IMR-90 (cell line): ENCODE measurements at regions not wholly inside any gene's neighbourhood (a gene's known extent, or its start where the extent isn't known, plus 50 kb on each side); places are given as distances from the start of the nearest gene placed in this dataset.

ENCODE experiments used
- ATAC-seq: fragments of 200-7000 bp; cut with Tn5 transposase; 2 replicates; pipeline ENCODE4 v1.9.1; 2020; ENCODE audit warnings: low read depth, mild to moderate bottlenecking, moderate library complexity
- BruUV-seq: library from RNA; stranded (reverse); fragments of 400-500 nt; replicated peaks from 2 replicates; lab custom pipeline; 2021; lab: Mats Ljungman, UMichigan
- CTCF ChIA-PET: fragments of 300-600 bp; formaldehyde crosslinking; extraction: SDS; loops from one replicate; lab custom pipeline; 2021; ENCODE audit warnings: antibody characterized with exemption; lab: Yijun Ruan, JAX
- POLR2A ChIA-PET: fragments of 300-600 bp; sonication (Branson Sonifier 250); formaldehyde crosslinking; loops from one replicate; lab custom pipeline; 2022; ENCODE audit warnings: antibody characterized with exemption; ENCODE audit not compliant: unreplicated experiment; lab: Charles Lee
- DNase-seq: peaks from one replicate; pipeline ENCODE4 v3.0.0; 2013
- H2AFZ ChIP-seq: replicated peaks from 2 replicates; pipeline ENCODE3; 2013; ENCODE audit warnings: low read length, mild to moderate bottlenecking; ENCODE audit not compliant: poor library complexity
- H2AK5ac ChIP-seq: 2 replicates; pipeline ENCODE4 v1.6.1; 2013; ENCODE audit warnings: low read depth, low read length, inconsistent platforms
- H2AK9ac ChIP-seq: replicated peaks from 2 replicates; pipeline ENCODE3; 2013; ENCODE audit warnings: mild to moderate bottlenecking, low read depth, low read length, moderate library complexity; ENCODE audit not compliant: poor library complexity
- H2BK120ac ChIP-seq: 2 replicates; pipeline ENCODE4 v1.6.1; 2013; ENCODE audit warnings: low read depth, low read length, inconsistent platforms
- H2BK15ac ChIP-seq: 3 replicates; pipeline ENCODE4 v1.6.1; 2013; ENCODE audit warnings: low read depth, low read length, inconsistent platforms
- H2BK20ac ChIP-seq: 2 replicates; pipeline ENCODE4 v1.6.1; 2013; ENCODE audit warnings: low read depth, mild to moderate bottlenecking, inconsistent platforms, low read length, moderate library complexity
- H2BK5ac ChIP-seq: 2 replicates; pipeline ENCODE4 v1.6.1; 2013; ENCODE audit warnings: mild to moderate bottlenecking, low read depth, low read length, inconsistent platforms; ENCODE audit not compliant: poor library complexity, severe bottlenecking
- H3K14ac ChIP-seq: replicated peaks from 2 replicates; pipeline ENCODE4 v1.6.1; 2013; ENCODE audit warnings: low read depth, low read length, inconsistent platforms
- H3K18ac ChIP-seq: 2 replicates; pipeline ENCODE4 v1.6.1; 2013; ENCODE audit warnings: low read depth, low read length, control low read depth
- H3K23ac ChIP-seq: 2 replicates; pipeline ENCODE4 v1.6.1; 2013; ENCODE audit warnings: low read depth, low read length, inconsistent platforms
- H3K27ac ChIP-seq: 2 replicates; pipeline ENCODE4 v1.5.1; 2013; ENCODE audit warnings: mild to moderate bottlenecking, control low read depth, low read length; ENCODE audit not compliant: insufficient read depth
- H3K27me3 ChIP-seq: 2 replicates; pipeline ENCODE4 v1.6.1; 2013; ENCODE audit warnings: low read length; ENCODE audit not compliant: control insufficient read depth, insufficient read depth
- H3K36me3 ChIP-seq: 2 replicates; pipeline ENCODE4 v1.6.1; 2013; ENCODE audit warnings: low read length, mixed read lengths; ENCODE audit not compliant: control insufficient read depth, insufficient read depth
- H3K4ac ChIP-seq: 2 replicates; pipeline ENCODE4 v1.6.1; 2013; ENCODE audit warnings: low read depth, low read length, inconsistent platforms
- H3K4me1 ChIP-seq: 2 replicates; pipeline ENCODE4 v1.6.1; 2013; ENCODE audit warnings: low read length, mixed read lengths; ENCODE audit not compliant: control insufficient read depth, insufficient read depth
- H3K4me2 ChIP-seq: 2 replicates; pipeline ENCODE4 v1.6.1; 2013; ENCODE audit warnings: low read depth, mild to moderate bottlenecking, control low read depth, low read length, moderate library complexity
- H3K4me3 ChIP-seq: 2 replicates; pipeline ENCODE4 v1.5.1; 2013; ENCODE audit warnings: low read depth, mild to moderate bottlenecking, control low read depth, low read length, moderate library complexity; ENCODE audit not compliant: insufficient read depth
- H3K56ac ChIP-seq: 2 replicates; pipeline ENCODE4 v1.6.1; 2013; ENCODE audit warnings: low read length, inconsistent platforms; ENCODE audit not compliant: insufficient read depth; ENCODE audit errors: extremely low read depth
- H3K79me1 ChIP-seq, 2 experiments: 2 replicates each; pipeline ENCODE4 v1.6.1; 2013; ENCODE audit warnings: low read length in 2 of 2, inconsistent platforms in 1 of 2, low read depth in 1 of 2
- H3K9ac ChIP-seq: 2 replicates; pipeline ENCODE4 v1.6.1; 2013; ENCODE audit warnings: low read depth, low read length, control low read depth
- H3K9me1 ChIP-seq: 2 replicates; pipeline ENCODE4 v1.6.1; 2013; ENCODE audit warnings: low read length, inconsistent platforms; ENCODE audit not compliant: insufficient read depth
- H3K9me3 ChIP-seq: 2 replicates; pipeline ENCODE4 v1.6.1; 2013; ENCODE audit warnings: low read length; ENCODE audit not compliant: control insufficient read depth, insufficient read depth
- H4K20me1 ChIP-seq: 2 replicates; pipeline ENCODE4 v1.6.1; 2013; ENCODE audit warnings: low read length, inconsistent platforms; ENCODE audit not compliant: insufficient read depth
- H4K5ac ChIP-seq: 2 replicates; pipeline ENCODE4 v1.6.1; 2013; ENCODE audit warnings: mild to moderate bottlenecking, low read depth, low read length, control low read depth
- H4K8ac ChIP-seq, 2 experiments: 2 replicates each; pipeline ENCODE4 v1.6.1; 2013; ENCODE audit warnings: low read depth in 2 of 2, low read length in 2 of 2, control low read depth in 1 of 2, inconsistent platforms in 1 of 2
- H4K91ac ChIP-seq: 2 replicates; pipeline ENCODE4 v1.6.1; 2013; ENCODE audit warnings: low read depth, low read length, inconsistent platforms; ENCODE audit not compliant: insufficient read depth
- CTCF ChIP-seq: conservative IDR thresholded peaks from 2 replicates; pipeline ENCODE4 v1.5.1; 2012; ENCODE audit warnings: mild to moderate bottlenecking, low read depth, low read length, improper control_type of control experiment
- MAZ ChIP-seq: IDR thresholded peaks from 2 replicates; pipeline ENCODE4 v1.6.1; 2012; ENCODE audit warnings: low read depth, mild to moderate bottlenecking, low read length, improper control_type of control experiment, moderate library complexity, borderline replicate concordance
- WGBS, 2 experiments: methylation state at CpG; one replicate each; pipeline versions ENCODE4 v1.1.5 to v1.1.7; 2013; ENCODE audit warnings: missing lambda C conversion rate in 2 of 2; ENCODE audit not compliant: insufficient read length in 1 of 2; ENCODE audit errors: extremely low coverage in 2 of 2; 5-methylcytosine and 5-hydroxymethylcytosine counted together
- dilution Hi-C: fragments of 300-500 bp; cut with HindIII; formaldehyde crosslinking; loops from one replicate; pipeline ENCODE4 v1.14.3; 2018; ENCODE audit warnings: low sequenced_read_pairs; ENCODE audit not compliant: unreplicated experiment
- in situ Hi-C: fragments of 300-500 bp; cut with MboI; formaldehyde crosslinking; loops from 3 replicates; pipeline ENCODE4 v1.14.3; 2019; ENCODE audit warnings: low sequenced_read_pairs, inconsistent platforms, mixed read lengths
- intact Hi-C: fragments of 100-400 bp; cut with micrococcal nuclease; formaldehyde crosslinking; loops from 2 replicates; pipeline ENCODE4 v1.10.0; 2022

- Histone ChIP-seq H2BK120ac (no peak overlapping the region), H3K14ac (no peak overlapping the region), H3K18ac (no peak overlapping the region), H3K4ac (no peak overlapping the region), H2BK5ac (no peak overlapping the region), H3K79me1 (no peaks in the 10 kb centered on the region), H3K56ac (no peak overlapping the region), H3K23ac (no peak overlapping the region), H3K4me2 (no peak overlapping the region), H2AFZ (no peak overlapping the region), H2BK15ac (no peak overlapping the region), H2AK9ac (no peak overlapping the region), H3K9ac (no peak overlapping the region), H4K5ac (no peak overlapping the region), H3K9me3 (no peaks in the 10 kb centered on the region), H3K4me1 (peaks cover 2% of the 10 kb centered on the region; the same call in 1 of the 2 replicates), H4K91ac (no peak overlapping the region), H3K27ac (no peak overlapping the region), H3K9me1 (no peaks in the 10 kb centered on the region), H4K20me1 (no peaks in the 10 kb centered on the region), H3K36me3 (no peaks in the 10 kb centered on the region), H2AK5ac (no peak overlapping the region), H4K8ac (no peak overlapping the region), H2BK20ac (no peak overlapping the region), H3K4me3 (no peak overlapping the region), H3K27me3 (peaks cover 9% of the 10 kb centered on the region)
- ATAC-seq = no peak; the same call in 1 of the 2 replicates
- in situ Hi-C loops = no loop called here
- POLR2A ChIA-PET = no interaction called here
- dilution Hi-C loops = no loop called here
- TF ChIP-seq CTCF (no peak), MAZ (no peak)
- WGBS, 2 experiments = 100% methylated on average over 1 of the region's 5 CpGs; no CpG with 5 or more reads in 1 of the 2 experiments
- BruUV-seq = no TSS peak
- CTCF ChIA-PET = no interaction called here
- no peak for DNase-seq
- intact Hi-C loops = no loop called here
Measured at GRCh38 chr10:44280226-44281014, 104.5 kb downstream of the CXCL12 start.
